Sigmoid colon (tissue), 6 donors: ENCODE measurements at regions not wholly inside any gene's neighbourhood (a gene's known extent, or its start where the extent isn't known, plus 50 kb on each side); places are given as distances from the start of the nearest gene placed in this dataset.
"Not testable (repeated sequence)": the region's sequence is repeated elsewhere in the genome, so short reads cannot be mapped to it uniquely, and the experiment has no call there.

Source experiments
- DNase-seq: peaks from one replicate; pipeline ENCODE4 v3.0.0-alpha.2; 2019
- H3K27ac ChIP-seq, 4 donors: fragments of 200-600 bp; sonication (generic); one replicate each; pipeline ENCODE4 v1.5.1; 2016 to 2019; ENCODE audit warnings: mild to moderate bottlenecking in 1 of 4
- H3K27me3 ChIP-seq, 3 donors: fragments of 200-600 bp; sonication (generic); one replicate each; pipeline ENCODE4 v1.5.1; 2019; ENCODE audit warnings: mild to moderate bottlenecking in 1 of 3
- H3K36me3 ChIP-seq, 4 donors: fragments of 200-600 bp; sonication (generic); one replicate each; pipeline ENCODE4 v1.5.1; 2016 to 2019
- H3K4me1 ChIP-seq, 4 donors: fragments of 200-600 bp; sonication (generic); one replicate each; pipeline ENCODE4 v1.5.1; 2017 to 2019
- H3K4me3 ChIP-seq, 4 donors: fragments of 200-600 bp; sonication (generic); one replicate each; pipeline ENCODE4 v1.5.1; 2017 to 2019; ENCODE audit warnings: mild to moderate bottlenecking in 2 of 4, moderate library complexity in 1 of 4
- H3K9me3 ChIP-seq, 4 donors: fragments of 200-600 bp in 3 of 4; sonication (generic) in 3 of 4; one replicate each; pipeline versions ENCODE4 v1.5.1 to v1.6.1; 2013 to 2019
- EP300 ChIP-seq, 4 donors: sonication (generic); formaldehyde crosslinking; IDR thresholded peaks; one replicate each; pipeline ENCODE4 v1.6.1; 2017; ENCODE audit warnings: antibody characterized with exemption in 4 of 4
- POLR2A ChIP-seq, 2 donors: fragments of 450-650 bp; IDR thresholded peaks; one replicate each; pipeline ENCODE4 v1.6.1; 2016; ENCODE audit warnings: antibody characterized with exemption in 2 of 2, mild to moderate bottlenecking in 2 of 2, moderate library complexity in 2 of 2
- POLR2AphosphoS5 ChIP-seq, 4 donors: sonication (generic); formaldehyde crosslinking; IDR thresholded peaks; one replicate each; pipeline ENCODE4 v1.6.1; 2017; ENCODE audit warnings: antibody characterized with exemption in 4 of 4
- WGBS, 2 donors: extraction: QIAGEN DNeasy Blood & Tissue Kit; methylation state at CpG; one replicate each; pipeline ENCODE4 v1.1.7; 2013; 5-methylcytosine and 5-hydroxymethylcytosine counted together
- intact Hi-C: fragments of 100-400 bp; cut with DNase I; formaldehyde crosslinking; loops from one replicate; pipeline ENCODE4 v1.15.1; 2023
- TF ChIP-seq, protein P1 (sequence below), 4 experiments: fragments of 450-650 bp in 3 of 4; fragments of 200-600 bp in 1 of 4; IDR thresholded peaks; one replicate each; pipeline ENCODE4 v1.5.1; 2016 to 2019; ENCODE audit warnings: antibody characterized with exemption in 4 of 4, mild to moderate bottlenecking in 3 of 4, moderate library complexity in 2 of 4
- donor health status: healthy with polysubstance abuse.
- donor health status: healthy.

DNA sequence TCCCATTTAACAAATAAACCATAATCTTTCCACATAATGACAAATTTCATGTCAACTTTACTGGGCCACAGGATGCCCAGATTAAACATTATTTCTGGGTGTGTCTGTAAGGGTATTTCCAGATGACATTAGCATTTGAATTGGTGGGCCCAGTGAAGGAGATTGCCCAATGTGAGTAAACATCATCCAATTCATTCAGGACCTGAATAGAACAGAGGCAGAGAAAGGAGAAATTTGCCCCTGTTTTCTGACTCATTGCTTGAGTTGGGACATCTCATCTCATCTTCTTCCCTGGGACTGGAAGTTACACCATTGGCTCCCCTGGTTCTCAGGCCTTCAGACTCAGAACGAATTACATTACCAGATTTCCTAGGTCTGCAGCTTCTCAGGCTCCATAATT, 142.9 kb downstream of the TPBG start:
- Histone ChIP-seq H3K27ac (no peak overlapping the region), H3K4me3 (no peak overlapping the region), H3K27me3 (no peaks in the 10 kb centered on the region), H3K4me1 (no peaks in the 10 kb centered on the region), H3K36me3 (no peaks in the 10 kb centered on the region), H3K9me3 (no peaks in the 10 kb centered on the region)
- intact Hi-C loops = no loop called here
- TF ChIP-seq EP300 (IDR thresholded peaks at IDR 0.05) = no peak
- 52% methylated on average over 1 of the region's 1 CpG for WGBS, 2 donors
- DNase-seq = no peak

GRCh38 chr6:82507112-82507511, 143.5 kb downstream of the TPBG start:
- no peak overlapping the region for H3K4me3 ChIP-seq
- TF ChIP-seq EP300 (IDR thresholded peaks at IDR 0.05) (no peak), POLR2A (IDR thresholded peaks at IDR 0.05) (no peak), POLR2AphosphoS5 (IDR thresholded peaks at IDR 0.05) (no peak)
- TF ChIP-seq, protein P1, sequence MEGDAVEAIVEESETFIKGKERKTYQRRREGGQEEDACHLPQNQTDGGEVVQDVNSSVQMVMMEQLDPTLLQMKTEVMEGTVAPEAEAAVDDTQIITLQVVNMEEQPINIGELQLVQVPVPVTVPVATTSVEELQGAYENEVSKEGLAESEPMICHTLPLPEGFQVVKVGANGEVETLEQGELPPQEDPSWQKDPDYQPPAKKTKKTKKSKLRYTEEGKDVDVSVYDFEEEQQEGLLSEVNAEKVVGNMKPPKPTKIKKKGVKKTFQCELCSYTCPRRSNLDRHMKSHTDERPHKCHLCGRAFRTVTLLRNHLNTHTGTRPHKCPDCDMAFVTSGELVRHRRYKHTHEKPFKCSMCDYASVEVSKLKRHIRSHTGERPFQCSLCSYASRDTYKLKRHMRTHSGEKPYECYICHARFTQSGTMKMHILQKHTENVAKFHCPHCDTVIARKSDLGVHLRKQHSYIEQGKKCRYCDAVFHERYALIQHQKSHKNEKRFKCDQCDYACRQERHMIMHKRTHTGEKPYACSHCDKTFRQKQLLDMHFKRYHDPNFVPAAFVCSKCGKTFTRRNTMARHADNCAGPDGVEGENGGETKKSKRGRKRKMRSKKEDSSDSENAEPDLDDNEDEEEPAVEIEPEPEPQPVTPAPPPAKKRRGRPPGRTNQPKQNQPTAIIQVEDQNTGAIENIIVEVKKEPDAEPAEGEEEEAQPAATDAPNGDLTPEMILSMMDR (IDR thresholded peaks at IDR 0.05) = no peak
- no peaks in the 10 kb centered on the region for H3K4me1 ChIP-seq
- H3K27ac ChIP-seq = no peak overlapping the region
- H3K9me3 ChIP-seq = no peaks in the 10 kb centered on the region
- WGBS, 2 donors = 29 to 50% methylated on average over 1 of the region's 1 CpG
- no peak for DNase-seq
- H3K36me3 ChIP-seq = no peaks in the 10 kb centered on the region
- no peaks in the 10 kb centered on the region for H3K27me3 ChIP-seq
- intact Hi-C loops = no loop called here

DNA sequence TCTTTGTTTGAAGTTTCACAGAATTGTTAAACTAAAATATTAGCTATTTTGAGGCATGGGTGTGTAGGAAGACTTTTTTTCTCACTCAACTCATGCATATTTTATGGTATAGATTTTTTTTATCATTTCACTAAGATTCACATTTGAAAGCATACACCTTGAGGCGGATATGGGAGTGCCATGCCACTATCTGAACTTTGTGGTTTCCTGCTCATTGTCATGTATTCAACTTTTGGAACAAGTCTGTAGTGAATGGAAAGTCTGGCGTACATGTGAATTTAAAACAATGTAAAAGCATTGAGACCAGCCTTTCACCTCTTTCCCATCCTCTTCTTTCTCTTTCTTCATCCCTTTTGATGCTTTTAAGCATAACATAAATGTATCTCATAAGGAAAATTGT, 147.9 kb downstream of the TPBG start:
- no peaks in the 10 kb centered on the region for H3K27me3 ChIP-seq
- no peaks in the 10 kb centered on the region for H3K4me1 ChIP-seq
- no peak for DNase-seq
- WGBS, 2 donors = 72 to 85% methylated on average over 2 of the region's 2 CpGs
- peaks cover 0 to 5% (median 0%) of the 10 kb centered on the region in 4 donors for H3K9me3 ChIP-seq
- H3K4me3 ChIP-seq = no peak overlapping the region
- TF ChIP-seq POLR2A (IDR thresholded peaks at IDR 0.05) = no peak
- TF ChIP-seq POLR2AphosphoS5 (IDR thresholded peaks at IDR 0.05) = no peak
- TF ChIP-seq, protein P1 (IDR thresholded peaks at IDR 0.05) = no peak
- TF ChIP-seq EP300 (IDR thresholded peaks at IDR 0.05) = no peak
- intact Hi-C loops = no loop called here
- H3K27ac ChIP-seq = no peak overlapping the region
- no peaks in the 10 kb centered on the region for H3K36me3 ChIP-seq

GRCh38 chr6:82517896-82518295, 154.3 kb downstream of the TPBG start:
- H3K36me3 ChIP-seq, H3K4me1 ChIP-seq, H3K4me3 ChIP-seq, DNase-seq, intact Hi-C loops, H3K27ac ChIP-seq, H3K27me3 ChIP-seq, H3K9me3 ChIP-seq: not testable (repeated sequence)
- WGBS, 2 donors = 87 to 89% methylated on average over 4 of the region's 4 CpGs

DNA sequence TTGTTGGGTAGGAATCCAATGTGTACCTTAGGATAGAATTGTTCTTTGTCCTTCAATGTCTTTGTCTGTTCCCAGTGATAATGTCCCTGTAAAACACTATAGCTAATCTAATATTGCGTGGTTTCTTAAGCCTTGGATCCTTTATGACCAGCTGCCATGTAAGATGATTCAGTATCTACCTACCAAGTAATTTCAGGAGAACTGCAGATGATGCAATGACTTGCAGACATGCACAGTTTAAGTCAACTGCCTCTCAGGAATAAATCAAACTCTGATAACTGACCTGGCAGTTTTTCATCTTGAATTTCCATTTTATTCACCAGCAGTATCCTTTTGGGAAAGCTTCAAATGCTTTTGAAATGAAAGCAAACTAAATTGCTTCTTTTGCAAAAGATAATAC, 157.8 kb downstream of the TPBG start:
- no peaks in the 10 kb centered on the region for H3K4me1 ChIP-seq
- WGBS, 2 donors = 61 to 78% methylated on average over 1 of the region's 1 CpG
- no peak overlapping the region for H3K27ac ChIP-seq
- TF ChIP-seq, protein P1 (IDR thresholded peaks at IDR 0.05) = no peak
- TF ChIP-seq POLR2AphosphoS5 (IDR thresholded peaks at IDR 0.05) (no peak), EP300 (IDR thresholded peaks at IDR 0.05) (no peak), POLR2A (IDR thresholded peaks at IDR 0.05) (no peak)
- intact Hi-C loops = no loop called here
- H3K9me3 ChIP-seq = no peaks in the 10 kb centered on the region
- no peak for DNase-seq
- H3K4me3 ChIP-seq = no peak overlapping the region
- no peaks in the 10 kb centered on the region for H3K36me3 ChIP-seq
- H3K27me3 ChIP-seq = no peaks in the 10 kb centered on the region

GRCh38 chr6:82521861-82522260, 158.2 kb downstream of the TPBG start:
- DNase-seq = no peak
- Histone ChIP-seq H3K4me1 (no peaks in the 10 kb centered on the region), H3K9me3 (no peaks in the 10 kb centered on the region), H3K27me3 (no peaks in the 10 kb centered on the region), H3K4me3 (no peak overlapping the region), H3K36me3 (no peaks in the 10 kb centered on the region), H3K27ac (no peak overlapping the region)
- 61 to 79% methylated on average over 2 of the region's 2 CpGs for WGBS, 2 donors
- intact Hi-C loops = no loop called here
- TF ChIP-seq EP300 (IDR thresholded peaks at IDR 0.05) = no peak
- TF ChIP-seq, protein P1 (IDR thresholded peaks at IDR 0.05) = no peak
- TF ChIP-seq POLR2AphosphoS5 (IDR thresholded peaks at IDR 0.05) = no peak
- TF ChIP-seq POLR2A (IDR thresholded peaks at IDR 0.05) = no peak
